ENCODE measurements at regions not wholly inside any gene's neighbourhood (a gene's known extent, or its start where the extent isn't known, plus 50 kb on each side); places are given as distances from the start of the nearest gene placed in this dataset.

DNA sequence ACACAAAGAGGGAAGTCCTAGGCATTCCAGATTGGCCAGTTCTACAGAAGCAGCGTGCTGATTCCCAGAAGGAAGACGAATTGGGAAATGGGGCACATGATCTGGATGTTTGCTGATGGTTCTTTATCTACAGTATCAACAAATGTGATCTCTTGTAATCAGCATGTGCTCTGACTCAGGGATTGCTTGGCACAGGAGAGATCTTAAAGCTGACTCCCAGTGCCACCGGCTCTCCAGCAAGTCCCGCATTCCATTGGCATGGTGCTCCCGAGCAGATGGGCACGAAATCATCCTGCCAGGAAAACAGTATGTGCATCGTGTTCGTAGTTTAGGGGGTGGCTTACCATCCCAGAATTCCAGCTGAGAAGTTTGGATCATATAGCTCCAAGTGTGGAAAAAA lies 259.9 kb upstream of the NR2F2 start:
- no peak for TF ChIP-seq CTCF (conservative IDR thresholded peaks at IDR 0.05 in 1 of 2, IDR thresholded peaks at IDR 0.05 in 1 of 2; ENCODE audit: extremely low read depth in 1 of 2, insufficient read depth in 1 of 2, low read depth in 1 of 2, low read length in 2 of 2)
- no peak for TF ChIP-seq EZH2 (IDR thresholded peaks at IDR 0.05; ENCODE audit: borderline replicate concordance, low read length)
